Keratinocyte (primary cell): ENCODE measurements at regions not wholly inside any gene's neighbourhood (a gene's known extent, or its start where the extent isn't known, plus 50 kb on each side); places are given as distances from the start of the nearest gene placed in this dataset.

Source experiments
- DNase-seq: peaks from one replicate; pipeline ENCODE4 v3.0.0-alpha.2; 2011; ENCODE audit warnings: low read depth, missing footprints, low spot score
- FAIRE-seq: peaks from 2 replicates; lab custom pipeline; 2011; peaks lifted over from hg19 to GRCh38; lab: Jason Lieb, UNC
- H2AFZ ChIP-seq: 2 replicates; pipeline ENCODE4 v1.6.0; 2012; ENCODE audit warnings: low read length, control low read depth, inconsistent platforms; ENCODE audit not compliant: control insufficient read depth
- H3K27ac ChIP-seq: 2 replicates; pipeline ENCODE4 v1.5.1; 2011; ENCODE audit warnings: low read length; ENCODE audit not compliant: control insufficient read depth, insufficient read depth
- H3K27me3 ChIP-seq: 3 replicates; pipeline ENCODE4 v1.6.0; 2011; ENCODE audit warnings: low read length; ENCODE audit not compliant: control insufficient read depth, insufficient read depth; ENCODE audit errors: extremely low read depth
- H3K36me3 ChIP-seq, 2 experiments: 2 replicates in 1 of 2; 3 replicates in 1 of 2; pipeline ENCODE4 v1.5.1; 2011; ENCODE audit warnings: low read length in 2 of 2, mild to moderate bottlenecking in 1 of 2; ENCODE audit not compliant: control insufficient read depth in 2 of 2, insufficient read depth in 2 of 2; ENCODE audit errors: extremely low read depth in 1 of 2
- H3K4me1 ChIP-seq: 3 replicates; pipeline ENCODE4 v1.5.1; 2011; ENCODE audit warnings: low read length; ENCODE audit not compliant: control insufficient read depth, insufficient read depth; ENCODE audit errors: extremely low read depth
- H3K4me2 ChIP-seq: 3 replicates; pipeline ENCODE4 v1.6.0; 2011; ENCODE audit warnings: low read depth, low read length; ENCODE audit not compliant: control insufficient read depth, insufficient read depth; ENCODE audit errors: extremely low read depth
- H3K4me3 ChIP-seq, 3 experiments: fragments of 200-600 bp in 1 of 3; sonication (generic) in 1 of 3; 2 replicates in 2 of 3; 3 replicates in 1 of 3; pipeline ENCODE4 v1.5.1; 2011 to 2016; ENCODE audit warnings: low read length in 3 of 3, mild to moderate bottlenecking in 3 of 3, control low read depth in 2 of 3, inconsistent platforms in 1 of 3, low read depth in 1 of 3, mixed read lengths in 1 of 3, mixed run types in 1 of 3, moderate library complexity in 1 of 3; ENCODE audit not compliant: control insufficient read depth in 2 of 3, insufficient read depth in 2 of 3; ENCODE audit errors: extremely low read depth in 1 of 3
- H3K79me2 ChIP-seq: 2 replicates; pipeline ENCODE4 v1.6.0; 2012; ENCODE audit warnings: low read length; ENCODE audit not compliant: control insufficient read depth, insufficient read depth
- H3K9ac ChIP-seq: 3 replicates; pipeline ENCODE4 v1.6.0; 2011; ENCODE audit warnings: low read length; ENCODE audit not compliant: control insufficient read depth, insufficient read depth; ENCODE audit errors: extremely low read depth
- H3K9me1 ChIP-seq: 3 replicates; pipeline ENCODE4 v1.6.0; 2011; ENCODE audit warnings: low read length; ENCODE audit not compliant: control insufficient read depth, insufficient read depth; ENCODE audit errors: extremely low read depth
- H3K9me3 ChIP-seq: 2 replicates; pipeline ENCODE4 v1.5.1; 2012; ENCODE audit warnings: low read depth, low read length; ENCODE audit not compliant: control insufficient read depth
- H4K20me1 ChIP-seq: 3 replicates; pipeline ENCODE4 v1.6.0; 2011; ENCODE audit warnings: low read length; ENCODE audit not compliant: control insufficient read depth, insufficient read depth; ENCODE audit errors: extremely low read depth
- CTCF ChIP-seq, 3 experiments: IDR thresholded peaks in 1 of 3; conservative IDR thresholded peaks in 1 of 3; optimal IDR thresholded peaks in 1 of 3; 2 replicates in 2 of 3; 3 replicates in 1 of 3; pipeline versions ENCODE3 to v1.5.1; 2011; ENCODE audit warnings: low read length in 3 of 3, mild to moderate bottlenecking in 3 of 3, moderate library complexity in 2 of 3, control low read depth in 1 of 3, inconsistent platforms in 1 of 3; ENCODE audit not compliant: insufficient read depth in 2 of 3; ENCODE audit errors: extremely low read depth in 1 of 3
- EZH2 ChIP-seq: IDR thresholded peaks from one replicate; pipeline ENCODE4 v1.6.1; 2012; ENCODE audit warnings: inconsistent platforms, mild to moderate bottlenecking, low read length, moderate library complexity
- dilution Hi-C: fragments of 300-500 bp; cut with MboI; formaldehyde crosslinking; loops from one replicate; pipeline ENCODE4 v1.7.0; 2020; ENCODE audit warnings: low sequenced_read_pairs; ENCODE audit not compliant: extremely low pct_ligation_motif_present

- no peaks in the 10 kb centered on the region for H4K20me1 ChIP-seq
- no peak overlapping the region for H3K4me2 ChIP-seq
- TF ChIP-seq CTCF (optimal IDR thresholded peaks at IDR 0.05 in 1 of 3, IDR thresholded peaks at IDR 0.05 in 1 of 3, conservative IDR thresholded peaks at IDR 0.05 in 1 of 3; ENCODE audit: extremely low read depth in 1 of 3, insufficient read depth in 2 of 3, low read length in 3 of 3) (no peak), EZH2 (no peak)
- DNase-seq (no peak), FAIRE-seq (no peak)
- H3K36me3 ChIP-seq: no peaks in the 10 kb centered on the region
- no peak overlapping the region for H3K4me3 ChIP-seq
- H3K9me3 ChIP-seq: no peaks in the 10 kb centered on the region
- no peaks in the 10 kb centered on the region for H3K9me1 ChIP-seq
- no peaks in the 10 kb centered on the region for H3K4me1 ChIP-seq
- dilution Hi-C loops: no loop called here
- no peak overlapping the region for H2AFZ ChIP-seq
- H3K27me3 ChIP-seq: no peaks in the 10 kb centered on the region
- H3K79me2 ChIP-seq: no peaks in the 10 kb centered on the region
- H3K9ac ChIP-seq: no peak overlapping the region
- H3K27ac ChIP-seq: no peak overlapping the region
These were observed 1286.9 kb upstream of the PCDH20 start for GRCh38 chr13:62702502-62702901.

GRCh38 chr13:62697701-62698100 lies 1282.1 kb upstream of the PCDH20 start:
- no peaks in the 10 kb centered on the region for H3K27me3 ChIP-seq
- H3K4me1 ChIP-seq: no peaks in the 10 kb centered on the region
- H3K4me3 ChIP-seq: no peak overlapping the region
- dilution Hi-C loops: no loop called here
- H3K4me2 ChIP-seq: no peak overlapping the region
- peaks cover 2% of the 10 kb centered on the region for H3K9me3 ChIP-seq
- no peak overlapping the region for H3K27ac ChIP-seq
- TF ChIP-seq CTCF (optimal IDR thresholded peaks at IDR 0.05 in 1 of 3, IDR thresholded peaks at IDR 0.05 in 1 of 3, conservative IDR thresholded peaks at IDR 0.05 in 1 of 3; ENCODE audit: extremely low read depth in 1 of 3, insufficient read depth in 2 of 3, low read length in 3 of 3) (no peak), EZH2 (no peak)
- no peaks in the 10 kb centered on the region for H4K20me1 ChIP-seq
- H3K9ac ChIP-seq: no peak overlapping the region
- no peak overlapping the region for H2AFZ ChIP-seq
- H3K79me2 ChIP-seq: no peaks in the 10 kb centered on the region
- FAIRE-seq: no peak
- H3K9me1 ChIP-seq: no peaks in the 10 kb centered on the region
- DNase-seq: no peak
- no peaks in the 10 kb centered on the region for H3K36me3 ChIP-seq
